ENCODE measurements at regions not wholly inside any gene's neighbourhood (a gene's known extent, or its start where the extent isn't known, plus 50 kb on each side); places are given as distances from the start of the nearest gene placed in this dataset.

- no peak overlapping the region for H3K27ac ChIP-seq (ENCODE audit: low read depth, low read length)
- no peak for TF ChIP-seq ATF3 (IDR thresholded peaks at IDR 0.05)
- no peak for TF ChIP-seq MAX (IDR thresholded peaks at IDR 0.05)
- TF ChIP-seq ELF1 (IDR thresholded peaks at IDR 0.05; ENCODE audit: borderline replicate concordance, low read depth): no peak
- TF ChIP-seq EZH2 (IDR thresholded peaks at IDR 0.05): no peak
- no peak for TF ChIP-seq FOSL1 (IDR thresholded peaks at IDR 0.05; ENCODE audit: low read depth)
- TF ChIP-seq EZH2phosphoT487 (IDR thresholded peaks at IDR 0.05; ENCODE audit: borderline replicate concordance): no peak
- TF ChIP-seq RAD21 (IDR thresholded peaks at IDR 0.05; ENCODE audit: low read depth): no peak
- no peak for TF ChIP-seq ZNF274 (IDR thresholded peaks at IDR 0.05; ENCODE audit: low read depth, low read length)
- TF ChIP-seq POLR2A (IDR thresholded peaks at IDR 0.05; ENCODE audit: borderline replicate concordance, extremely low read depth, insufficient read depth, insufficient read length): no peak
- no peak for TF ChIP-seq SIN3A (IDR thresholded peaks at IDR 0.05; ENCODE audit: low read depth)
- no peak for TF ChIP-seq REST (IDR thresholded peaks at IDR 0.05; ENCODE audit: low read depth)
- TF ChIP-seq YY1 (IDR thresholded peaks at IDR 0.05; ENCODE audit: extremely low read depth, insufficient replicate concordance, low read depth, low read length): no peak
- no peak for TF ChIP-seq ZFX (IDR thresholded peaks at IDR 0.05)
- TF ChIP-seq JUND (IDR thresholded peaks at IDR 0.05): no peak
- TF ChIP-seq SP1 (IDR thresholded peaks at IDR 0.05; ENCODE audit: low read depth): no peak
- TF ChIP-seq CBX3 (IDR thresholded peaks at IDR 0.05; ENCODE audit: low read depth): no peak
- no peak for TF ChIP-seq CEBPB (IDR thresholded peaks at IDR 0.05; ENCODE audit: low read depth)
- no peak for TF ChIP-seq POLR2AphosphoS5 (IDR thresholded peaks at IDR 0.05; ENCODE audit: low read depth, low read length)
- no peak for TF ChIP-seq TCF7L2 (IDR thresholded peaks at IDR 0.05; ENCODE audit: borderline replicate concordance, extremely low read depth, insufficient read depth, insufficient read length)
- DNase-seq (ENCODE audit: low read depth, low spot score) (no peak), ATAC-seq (no peak)
- H2AFZ ChIP-seq (ENCODE audit: low read depth, low read length, poor library complexity, severe bottlenecking): no peak overlapping the region
- no peak overlapping the region for H3K4me2 ChIP-seq (ENCODE audit: low read length)
- H4K20me1 ChIP-seq (ENCODE audit: insufficient read depth): no peaks in the 10 kb centered on the region
- H3K9me2 ChIP-seq (ENCODE audit: insufficient read depth): no peaks in the 10 kb centered on the region
- no peaks in the 10 kb centered on the region for H3K79me2 ChIP-seq (ENCODE audit: insufficient read depth, low read length)
- no TSS peak for BruUV-seq (replicated peaks)
- no peak overlapping the region for H3K9ac ChIP-seq (ENCODE audit: low read length)
- no peaks in the 10 kb centered on the region for H3K9me3 ChIP-seq (ENCODE audit: control insufficient read depth in 1 of 2, insufficient read depth in 1 of 2, low read depth in 1 of 2, low read length in 2 of 2)
- H3K36me3 ChIP-seq (ENCODE audit: control insufficient read depth in 1 of 2, insufficient read depth in 2 of 2, low read length in 2 of 2): no peaks in the 10 kb centered on the region
- ChIA-PET POLR2A (no interaction called here), CTCF (no interaction called here), RAD21 (ENCODE audit: low non-redundant PET in 1 of 2, low total read pairs in 2 of 2, uncharacterized antibody in 2 of 2, unreplicated experiment in 2 of 2) (no interaction called here)
- intact Hi-C loops (cut with micrococcal nuclease): no loop called here
- H3K4me3 ChIP-seq (replicated peaks in 1 of 2; ENCODE audit: low read depth in 1 of 2, low read length in 2 of 2): no peak overlapping the region
- H3K4me1 ChIP-seq (ENCODE audit: control insufficient read depth in 1 of 2, insufficient read depth in 2 of 2, low read length in 2 of 2): peaks cover 36 to 62% of the 10 kb centered on the region in 2 experiments
- H3K27me3 ChIP-seq (ENCODE audit: insufficient read depth, low read length): no peaks in the 10 kb centered on the region
These were observed 500.1 kb upstream of the MARCKS start for GRCh38 chr6:113357041-113357440.
